ENCODE measurements at regions not wholly inside any gene's neighbourhood (a gene's known extent, or its start where the extent isn't known, plus 50 kb on each side); places are given as distances from the start of the nearest gene placed in this dataset.

DNA sequence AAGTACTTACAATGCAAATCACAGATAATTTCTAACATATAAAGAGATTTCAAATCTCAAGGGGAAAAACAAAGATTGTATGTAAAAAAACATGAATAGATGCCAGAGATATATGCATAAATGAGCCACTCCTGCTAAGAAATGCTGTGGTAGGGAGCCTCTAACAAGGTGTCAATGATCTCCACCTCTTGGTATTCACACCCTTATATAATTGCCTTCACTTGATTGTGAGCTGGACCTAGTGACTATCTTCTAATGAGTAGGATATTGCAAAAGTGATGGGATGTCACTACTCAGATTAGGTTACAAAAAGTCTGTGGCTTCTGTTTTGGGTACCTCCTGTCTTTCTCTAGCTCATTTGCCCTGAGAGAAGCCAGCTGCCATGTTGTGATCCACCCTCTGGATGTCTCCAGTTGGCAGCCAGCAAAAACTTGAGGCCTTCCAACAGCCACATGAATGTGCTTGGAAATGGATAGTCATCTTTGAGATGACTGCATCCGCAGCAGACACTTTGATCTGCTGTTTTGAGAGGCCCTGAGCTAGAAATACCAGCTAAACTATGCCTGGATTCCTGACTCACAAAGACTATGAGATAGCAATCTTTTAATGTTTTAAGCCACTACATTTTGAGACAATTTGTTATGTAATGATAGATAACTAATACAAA, 196.1 kb upstream of the FGGY start:
- no peak overlapping the region for H3K27ac ChIP-seq (ENCODE audit: low read length)
- H3K4me1 ChIP-seq (ENCODE audit: control insufficient read depth, insufficient read depth, low read length) = no peaks in the 10 kb centered on the region
- H3K9me3 ChIP-seq (ENCODE audit: control insufficient read depth, insufficient read depth, low read depth, low read length) = peaks cover 4% of the 10 kb centered on the region; the same call in 1 of the 2 replicates
- TF ChIP-seq POLR2AphosphoS5 (IDR thresholded peaks at IDR 0.05; ENCODE audit: low read depth, low read length) = no peak
- TF ChIP-seq, protein P1, sequence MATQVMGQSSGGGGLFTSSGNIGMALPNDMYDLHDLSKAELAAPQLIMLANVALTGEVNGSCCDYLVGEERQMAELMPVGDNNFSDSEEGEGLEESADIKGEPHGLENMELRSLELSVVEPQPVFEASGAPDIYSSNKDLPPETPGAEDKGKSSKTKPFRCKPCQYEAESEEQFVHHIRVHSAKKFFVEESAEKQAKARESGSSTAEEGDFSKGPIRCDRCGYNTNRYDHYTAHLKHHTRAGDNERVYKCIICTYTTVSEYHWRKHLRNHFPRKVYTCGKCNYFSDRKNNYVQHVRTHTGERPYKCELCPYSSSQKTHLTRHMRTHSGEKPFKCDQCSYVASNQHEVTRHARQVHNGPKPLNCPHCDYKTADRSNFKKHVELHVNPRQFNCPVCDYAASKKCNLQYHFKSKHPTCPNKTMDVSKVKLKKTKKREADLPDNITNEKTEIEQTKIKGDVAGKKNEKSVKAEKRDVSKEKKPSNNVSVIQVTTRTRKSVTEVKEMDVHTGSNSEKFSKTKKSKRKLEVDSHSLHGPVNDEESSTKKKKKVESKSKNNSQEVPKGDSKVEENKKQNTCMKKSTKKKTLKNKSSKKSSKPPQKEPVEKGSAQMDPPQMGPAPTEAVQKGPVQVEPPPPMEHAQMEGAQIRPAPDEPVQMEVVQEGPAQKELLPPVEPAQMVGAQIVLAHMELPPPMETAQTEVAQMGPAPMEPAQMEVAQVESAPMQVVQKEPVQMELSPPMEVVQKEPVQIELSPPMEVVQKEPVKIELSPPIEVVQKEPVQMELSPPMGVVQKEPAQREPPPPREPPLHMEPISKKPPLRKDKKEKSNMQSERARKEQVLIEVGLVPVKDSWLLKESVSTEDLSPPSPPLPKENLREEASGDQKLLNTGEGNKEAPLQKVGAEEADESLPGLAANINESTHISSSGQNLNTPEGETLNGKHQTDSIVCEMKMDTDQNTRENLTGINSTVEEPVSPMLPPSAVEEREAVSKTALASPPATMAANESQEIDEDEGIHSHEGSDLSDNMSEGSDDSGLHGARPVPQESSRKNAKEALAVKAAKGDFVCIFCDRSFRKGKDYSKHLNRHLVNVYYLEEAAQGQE (IDR thresholded peaks at IDR 0.05; ENCODE audit: insufficient read depth in 1 of 2, low read depth in 2 of 2, low read length in 1 of 2) = no peak
- no peak for TF ChIP-seq TCF7L2 (IDR thresholded peaks at IDR 0.05; ENCODE audit: low read depth, low read length)
- TF ChIP-seq, protein P2, sequence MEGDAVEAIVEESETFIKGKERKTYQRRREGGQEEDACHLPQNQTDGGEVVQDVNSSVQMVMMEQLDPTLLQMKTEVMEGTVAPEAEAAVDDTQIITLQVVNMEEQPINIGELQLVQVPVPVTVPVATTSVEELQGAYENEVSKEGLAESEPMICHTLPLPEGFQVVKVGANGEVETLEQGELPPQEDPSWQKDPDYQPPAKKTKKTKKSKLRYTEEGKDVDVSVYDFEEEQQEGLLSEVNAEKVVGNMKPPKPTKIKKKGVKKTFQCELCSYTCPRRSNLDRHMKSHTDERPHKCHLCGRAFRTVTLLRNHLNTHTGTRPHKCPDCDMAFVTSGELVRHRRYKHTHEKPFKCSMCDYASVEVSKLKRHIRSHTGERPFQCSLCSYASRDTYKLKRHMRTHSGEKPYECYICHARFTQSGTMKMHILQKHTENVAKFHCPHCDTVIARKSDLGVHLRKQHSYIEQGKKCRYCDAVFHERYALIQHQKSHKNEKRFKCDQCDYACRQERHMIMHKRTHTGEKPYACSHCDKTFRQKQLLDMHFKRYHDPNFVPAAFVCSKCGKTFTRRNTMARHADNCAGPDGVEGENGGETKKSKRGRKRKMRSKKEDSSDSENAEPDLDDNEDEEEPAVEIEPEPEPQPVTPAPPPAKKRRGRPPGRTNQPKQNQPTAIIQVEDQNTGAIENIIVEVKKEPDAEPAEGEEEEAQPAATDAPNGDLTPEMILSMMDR (IDR thresholded peaks at IDR 0.05) = no peak
- no peak for TF ChIP-seq SIN3A (IDR thresholded peaks at IDR 0.05; ENCODE audit: borderline replicate concordance, insufficient read depth, low read depth, low read length)
- no peaks in the 10 kb centered on the region for H3K27me3 ChIP-seq (ENCODE audit: control insufficient read depth, insufficient read depth, low read length)
- no peak for ATAC-seq
- H3K36me3 ChIP-seq (ENCODE audit: control insufficient read depth, insufficient read depth, low read length) = no peaks in the 10 kb centered on the region
- H3K4me3 ChIP-seq (ENCODE audit: low read depth in 2 of 2, low read length in 2 of 2) = no peak overlapping the region
- no peak for DNase-seq (ENCODE audit: low read depth, low spot score)
- BruUV-seq (replicated peaks) = no TSS peak
- ChIA-PET POLR2A (no interaction called here), CTCF (no interaction called here)
- intact Hi-C loops (cut with micrococcal nuclease; ENCODE audit: unreplicated experiment) = no loop called here
- in situ Hi-C loops (cut with HindIII; ENCODE audit: low pct_unique_long_range_greater_than_20kb, low sequenced_read_pairs) = no loop called here

DNA sequence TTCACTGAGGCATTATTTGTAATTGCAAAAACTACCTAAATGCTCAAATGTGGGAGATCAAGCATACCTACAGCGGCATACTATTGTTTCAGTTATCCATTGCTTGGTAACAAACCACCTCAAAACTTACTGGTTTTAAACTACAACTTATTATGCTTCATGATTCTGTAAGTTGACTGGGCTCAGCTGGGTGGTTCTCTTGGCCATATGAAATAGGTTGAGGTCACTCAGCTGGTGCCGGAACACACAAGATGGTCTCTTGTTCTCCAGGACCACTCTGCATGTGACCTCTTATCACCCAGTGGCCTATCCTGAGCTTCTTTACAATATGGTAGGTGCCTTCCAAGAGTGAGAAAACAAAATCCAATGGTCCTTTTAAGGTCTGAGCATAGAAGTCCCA, 195.4 kb upstream of the FGGY start:
- Histone ChIP-seq H3K27ac (ENCODE audit: low read length) (no peak overlapping the region), H3K36me3 (ENCODE audit: control insufficient read depth, insufficient read depth, low read length) (no peaks in the 10 kb centered on the region), H3K4me1 (ENCODE audit: control insufficient read depth, insufficient read depth, low read length) (no peaks in the 10 kb centered on the region), H3K27me3 (ENCODE audit: control insufficient read depth, insufficient read depth, low read length) (no peaks in the 10 kb centered on the region), H3K4me3 (ENCODE audit: low read depth in 2 of 2, low read length in 2 of 2) (no peak overlapping the region), H3K9me3 (ENCODE audit: control insufficient read depth, insufficient read depth, low read depth, low read length) (peaks cover 4% of the 10 kb centered on the region; the same call in 1 of the 2 replicates)
- no peak for DNase-seq (ENCODE audit: low read depth, low spot score)
- intact Hi-C loops (cut with micrococcal nuclease; ENCODE audit: unreplicated experiment) = no loop called here
- POLR2A ChIA-PET = no interaction called here
- BruUV-seq (replicated peaks) = no TSS peak
- in situ Hi-C loops (cut with HindIII; ENCODE audit: low pct_unique_long_range_greater_than_20kb, low sequenced_read_pairs) = no loop called here
- CTCF ChIA-PET = no interaction called here
- TF ChIP-seq TCF7L2 (IDR thresholded peaks at IDR 0.05; ENCODE audit: low read depth, low read length) (no peak), SIN3A (IDR thresholded peaks at IDR 0.05; ENCODE audit: borderline replicate concordance, insufficient read depth, low read depth, low read length) (no peak)
- TF ChIP-seq, protein P1 (IDR thresholded peaks at IDR 0.05; ENCODE audit: insufficient read depth in 1 of 2, low read depth in 2 of 2, low read length in 1 of 2) = no peak
- no peak for ATAC-seq
